GM10266 (cell line): ENCODE measurements at regions not wholly inside any gene's neighbourhood (a gene's known extent, or its start where the extent isn't known, plus 50 kb on each side); places are given as distances from the start of the nearest gene placed in this dataset.

Source experiments
- DNase-seq: peaks from one replicate; pipeline ENCODE4 v3.0.0; 2012; ENCODE audit errors: extremely low spot score
- CTCF ChIP-seq: IDR thresholded peaks from 2 replicates; pipeline ENCODE4 v1.5.1; 2012; ENCODE audit warnings: mild to moderate bottlenecking, low read depth; ENCODE audit not compliant: control insufficient read depth, insufficient read depth; ENCODE audit errors: missing control alignments

- no peak for TF ChIP-seq CTCF
- DNase-seq, result no peak
Observed at GRCh38 chr3:24662449-24663345, 168.0 kb upstream of the THRB start.

GRCh38 chr3:24663406-24663805 lies 168.8 kb upstream of the THRB start:
- DNase-seq, result no peak
- no peak for TF ChIP-seq CTCF

- DNase-seq, result no peak
- no peak for TF ChIP-seq CTCF
Observed at GRCh38 chr3:24668039-24668438, 173.4 kb upstream of the THRB start.

- no peak for DNase-seq
- no peak for TF ChIP-seq CTCF
Observed at GRCh38 chr3:24670871-24671270, 176.2 kb upstream of the THRB start.

GRCh38 chr3:24673596-24673995 lies 178.9 kb upstream of the THRB start:
- TF ChIP-seq CTCF, result no peak
- DNase-seq, result no peak

- no peak for TF ChIP-seq CTCF
- no peak for DNase-seq
Observed at GRCh38 chr3:24674261-24674660, 179.6 kb upstream of the THRB start.

GRCh38 chr3:24678021-24678420 lies 183.4 kb upstream of the THRB start:
- TF ChIP-seq CTCF, result no peak
- DNase-seq, result no peak
